Mucosa of rectum (tissue), 2 donors: ENCODE measurements at regions not wholly inside any gene's neighbourhood (a gene's known extent, or its start where the extent isn't known, plus 50 kb on each side); places are given as distances from the start of the nearest gene placed in this dataset.

Experiments used
- H3K27ac ChIP-seq, 2 donors: one replicate each; pipeline ENCODE4 v1.7.0; 2013; ENCODE audit warnings: inconsistent platforms in 2 of 2, low read depth in 2 of 2, low read length in 2 of 2
- H3K27me3 ChIP-seq, 2 donors: one replicate each; pipeline ENCODE4 v1.7.0; 2013; ENCODE audit warnings: low read length in 2 of 2; ENCODE audit not compliant: control insufficient read depth in 2 of 2, insufficient read depth in 2 of 2
- H3K36me3 ChIP-seq, 2 donors: one replicate each; pipeline ENCODE4 v1.7.0; 2013; ENCODE audit warnings: low read length in 2 of 2; ENCODE audit not compliant: control insufficient read depth in 2 of 2, insufficient read depth in 2 of 2
- H3K4me1 ChIP-seq, 2 donors: one replicate each; pipeline ENCODE4 v1.7.0; 2013; ENCODE audit warnings: low read length in 2 of 2, mild to moderate bottlenecking in 1 of 2; ENCODE audit not compliant: control insufficient read depth in 2 of 2, insufficient read depth in 2 of 2
- H3K4me3 ChIP-seq, 2 donors: one replicate each; pipeline ENCODE4 v1.7.0; 2013; ENCODE audit warnings: low read length in 2 of 2
- H3K9ac ChIP-seq, 2 donors: one replicate each; pipeline ENCODE4 v1.7.0; 2013; ENCODE audit warnings: low read length in 2 of 2, low read depth in 1 of 2, mild to moderate bottlenecking in 1 of 2
- H3K9me3 ChIP-seq, 2 donors: one replicate each; pipeline ENCODE4 v1.7.0; 2013; ENCODE audit warnings: low read length in 2 of 2; ENCODE audit not compliant: control insufficient read depth in 2 of 2
- donor health status: healthy.
- donor health status: Normal muscosa, but diverticular disease.

GRCh38 chr18:57242285-57242684 lies 95.4 kb downstream of the BOD1L2 start:
- no peaks in the 10 kb centered on the region for H3K9me3 ChIP-seq
- no peaks in the 10 kb centered on the region for H3K27me3 ChIP-seq
- no peaks in the 10 kb centered on the region for H3K4me1 ChIP-seq
- H3K9ac ChIP-seq = no peak overlapping the region
- H3K36me3 ChIP-seq = no peaks in the 10 kb centered on the region
- no peak overlapping the region for H3K27ac ChIP-seq
- no peak overlapping the region for H3K4me3 ChIP-seq

GRCh38 chr18:57243624-57244179 lies 96.8 kb downstream of the BOD1L2 start:
- H3K9me3 ChIP-seq = no peaks in the 10 kb centered on the region
- H3K4me3 ChIP-seq = no peak overlapping the region
- no peaks in the 10 kb centered on the region for H3K4me1 ChIP-seq
- H3K27ac ChIP-seq = no peak overlapping the region
- H3K36me3 ChIP-seq = no peaks in the 10 kb centered on the region
- H3K27me3 ChIP-seq = no peaks in the 10 kb centered on the region
- no peak overlapping the region for H3K9ac ChIP-seq

- Histone ChIP-seq H3K4me3 (no peak overlapping the region), H3K9ac (no peak overlapping the region), H3K27me3 (no peaks in the 10 kb centered on the region), H3K9me3 (no peaks in the 10 kb centered on the region), H3K36me3 (no peaks in the 10 kb centered on the region), H3K27ac (no peak overlapping the region), H3K4me1 (no peaks in the 10 kb centered on the region)
These were observed 102.3 kb downstream of the BOD1L2 start for GRCh38 chr18:57249179-57249578.

- H3K9me3 ChIP-seq = no peaks in the 10 kb centered on the region
These were observed 102.5 kb upstream of the ST8SIA3 start for GRCh38 chr18:57249883-57250282.

GRCh38 chr18:57251747-57252146 lies 100.6 kb upstream of the ST8SIA3 start:
- H3K27me3 ChIP-seq = no peaks in the 10 kb centered on the region
- H3K27ac ChIP-seq = no peak overlapping the region
- no peaks in the 10 kb centered on the region for H3K36me3 ChIP-seq
- H3K4me1 ChIP-seq = no peaks in the 10 kb centered on the region
- H3K4me3 ChIP-seq = no peak overlapping the region
- no peaks in the 10 kb centered on the region for H3K9me3 ChIP-seq
- no peak overlapping the region for H3K9ac ChIP-seq

More at GRCh38 chr18:57249883-57250282, 102.5 kb upstream of the ST8SIA3 start:
- no peak overlapping the region for H3K9ac ChIP-seq
- H3K4me1 ChIP-seq = no peaks in the 10 kb centered on the region
- no peak overlapping the region for H3K27ac ChIP-seq
- H3K4me3 ChIP-seq = no peak overlapping the region
- H3K27me3 ChIP-seq = no peaks in the 10 kb centered on the region
- H3K36me3 ChIP-seq = no peaks in the 10 kb centered on the region

DNA sequence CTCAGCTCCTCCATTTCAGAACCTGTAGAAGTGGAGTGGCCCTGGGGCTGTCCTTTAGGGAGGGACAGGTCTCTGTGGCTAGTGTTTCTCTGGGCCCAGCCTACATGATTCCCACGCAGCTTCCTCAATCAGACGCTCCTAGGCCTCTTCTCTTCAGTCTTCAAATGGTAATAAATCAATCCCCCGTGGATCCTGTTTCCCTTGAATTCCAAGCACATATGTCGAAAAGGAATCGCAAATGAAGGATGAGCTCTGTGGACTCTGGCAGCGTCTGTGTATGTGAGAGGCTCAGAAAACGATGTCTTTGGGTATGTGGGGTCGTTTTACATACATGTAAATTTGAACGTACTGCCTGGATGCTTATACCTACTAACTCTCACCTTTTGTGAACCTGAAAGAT lies 98.5 kb upstream of the ST8SIA3 start:
- no peaks in the 10 kb centered on the region for H3K36me3 ChIP-seq
- no peak overlapping the region for H3K27ac ChIP-seq
- no peaks in the 10 kb centered on the region for H3K9me3 ChIP-seq
- H3K9ac ChIP-seq = no peak overlapping the region
- H3K4me1 ChIP-seq = no peaks in the 10 kb centered on the region
- no peak overlapping the region for H3K4me3 ChIP-seq
- no peaks in the 10 kb centered on the region for H3K27me3 ChIP-seq

- Histone ChIP-seq H3K4me3 (no peak overlapping the region), H3K27ac (no peak overlapping the region), H3K4me1 (no peaks in the 10 kb centered on the region), H3K9me3 (no peaks in the 10 kb centered on the region), H3K9ac (no peak overlapping the region), H3K27me3 (no peaks in the 10 kb centered on the region), H3K36me3 (no peaks in the 10 kb centered on the region)
These were observed 94.1 kb upstream of the ST8SIA3 start for GRCh38 chr18:57258131-57258777.

DNA sequence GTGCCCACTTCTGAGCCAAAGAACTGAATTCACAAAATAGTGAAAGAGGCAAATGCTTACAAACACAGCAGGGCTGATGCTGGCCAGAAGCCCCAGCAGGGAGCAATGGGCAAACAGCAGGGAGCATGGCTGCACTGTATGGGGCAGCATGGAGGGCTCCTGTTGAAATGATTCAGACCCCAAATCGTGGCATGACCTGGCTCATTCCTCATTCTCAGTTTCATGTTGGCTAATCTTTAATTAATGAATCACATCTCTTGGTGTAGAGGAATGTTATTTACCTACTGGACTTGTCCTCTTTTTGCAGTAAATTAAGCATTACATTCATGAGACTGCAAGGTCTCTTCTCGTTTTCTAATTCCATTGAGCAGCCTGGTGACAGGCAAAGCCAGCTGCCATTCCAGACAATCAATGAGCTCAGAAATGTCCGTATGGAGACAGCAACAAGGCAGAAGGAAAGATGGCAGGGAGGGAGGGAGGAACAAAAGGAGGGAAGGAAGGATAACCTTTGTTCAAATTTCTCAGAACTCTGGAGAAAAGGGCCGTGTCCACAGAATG lies 84.9 kb upstream of the ST8SIA3 start:
- H3K9ac ChIP-seq = no peak overlapping the region
- H3K36me3 ChIP-seq = no peaks in the 10 kb centered on the region
- no peak overlapping the region for H3K4me3 ChIP-seq
- no peaks in the 10 kb centered on the region for H3K4me1 ChIP-seq
- H3K9me3 ChIP-seq = no peaks in the 10 kb centered on the region
- no peaks in the 10 kb centered on the region for H3K27me3 ChIP-seq
- no peak overlapping the region for H3K27ac ChIP-seq

DNA sequence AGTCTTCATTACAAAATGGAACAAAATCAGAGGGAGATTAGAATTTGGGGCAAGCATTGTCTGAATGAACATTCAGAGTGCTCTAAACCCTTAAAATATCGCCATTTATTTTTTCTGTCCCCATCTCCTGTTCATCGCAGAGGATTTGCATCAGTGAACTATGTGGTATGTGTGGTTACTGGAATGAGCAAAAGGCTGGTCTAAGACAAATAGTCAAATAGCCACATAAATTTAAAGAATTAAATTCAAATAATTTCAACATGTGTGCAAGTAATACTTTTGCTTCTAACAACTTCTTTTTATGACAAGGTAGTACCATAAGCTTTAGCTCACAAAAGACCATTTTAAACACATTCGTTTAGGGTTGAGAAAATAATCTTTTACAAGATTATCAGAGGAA lies 82.6 kb upstream of the ST8SIA3 start:
- no peak overlapping the region for H3K4me3 ChIP-seq
- H3K9ac ChIP-seq = no peak overlapping the region
- no peaks in the 10 kb centered on the region for H3K27me3 ChIP-seq
- H3K27ac ChIP-seq = no peak overlapping the region
- H3K36me3 ChIP-seq = no peaks in the 10 kb centered on the region
- no peaks in the 10 kb centered on the region for H3K9me3 ChIP-seq
- H3K4me1 ChIP-seq = no peaks in the 10 kb centered on the region

DNA sequence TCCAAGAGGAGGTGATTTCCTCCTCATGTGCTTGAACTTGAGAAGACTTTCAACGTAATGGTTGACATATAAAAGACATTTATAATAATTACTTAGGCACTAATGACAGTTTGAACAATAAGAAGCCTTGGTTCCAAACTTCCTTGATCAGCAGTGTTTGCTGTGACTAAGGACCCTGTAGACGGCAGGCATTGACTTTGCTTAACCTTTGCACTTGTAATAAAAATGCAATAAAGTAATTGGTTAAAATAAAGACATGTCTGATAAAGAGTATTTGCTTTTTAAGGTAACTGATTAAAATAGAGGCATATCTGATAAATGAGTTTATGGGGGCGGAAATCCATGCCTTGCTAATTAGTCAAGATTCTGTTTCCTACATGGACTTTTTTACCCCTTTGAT lies 82.2 kb upstream of the ST8SIA3 start:
- no peaks in the 10 kb centered on the region for H3K9me3 ChIP-seq
- no peaks in the 10 kb centered on the region for H3K36me3 ChIP-seq
- H3K4me1 ChIP-seq = no peaks in the 10 kb centered on the region
- no peak overlapping the region for H3K4me3 ChIP-seq
- no peaks in the 10 kb centered on the region for H3K27me3 ChIP-seq
- H3K27ac ChIP-seq = no peak overlapping the region
- H3K9ac ChIP-seq = no peak overlapping the region
